ENCODE measurements at regions not wholly inside any gene's neighbourhood (a gene's known extent, or its start where the extent isn't known, plus 50 kb on each side); places are given as distances from the start of the nearest gene placed in this dataset.

DNA sequence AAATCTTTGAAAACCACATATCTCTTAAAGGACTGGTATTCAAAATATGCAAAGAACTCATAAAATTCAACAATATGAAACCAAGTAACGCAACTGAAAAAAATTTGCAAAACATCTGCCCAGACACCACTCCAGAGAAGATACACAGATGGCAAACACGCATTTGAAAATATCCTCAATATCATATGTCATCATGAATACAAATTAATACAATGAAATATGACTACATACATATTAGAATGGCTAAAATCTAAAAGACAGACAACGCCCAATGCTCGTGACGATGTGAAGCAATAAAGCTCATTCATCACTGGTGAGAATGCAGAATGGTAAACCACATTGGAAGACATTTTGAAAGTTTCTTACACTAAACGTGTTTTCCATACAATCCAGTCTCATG is 770.1 kb upstream of the CELF2 start:
- no peak for DNase-seq
- no peak for TF ChIP-seq CTCF (IDR thresholded peaks at IDR 0.05; ENCODE audit: partially characterized antibody, unreplicated experiment)
- H3K27me3 Mint-ChIP-seq (ENCODE audit: unreplicated experiment): peaks cover 1% of the 10 kb centered on the region
- H3K4me1 Mint-ChIP-seq (ENCODE audit: low read depth, unreplicated experiment): no peaks in the 10 kb centered on the region
- H3K4me3 Mint-ChIP-seq (ENCODE audit: unreplicated experiment): no peak overlapping the region
- no peak overlapping the region for H3K27ac Mint-ChIP-seq (ENCODE audit: unreplicated experiment)
- no peaks in the 10 kb centered on the region for H3K36me3 Mint-ChIP-seq (ENCODE audit: unreplicated experiment)
- H3K9me3 Mint-ChIP-seq (ENCODE audit: unreplicated experiment): peaks cover 2% of the 10 kb centered on the region

DNA sequence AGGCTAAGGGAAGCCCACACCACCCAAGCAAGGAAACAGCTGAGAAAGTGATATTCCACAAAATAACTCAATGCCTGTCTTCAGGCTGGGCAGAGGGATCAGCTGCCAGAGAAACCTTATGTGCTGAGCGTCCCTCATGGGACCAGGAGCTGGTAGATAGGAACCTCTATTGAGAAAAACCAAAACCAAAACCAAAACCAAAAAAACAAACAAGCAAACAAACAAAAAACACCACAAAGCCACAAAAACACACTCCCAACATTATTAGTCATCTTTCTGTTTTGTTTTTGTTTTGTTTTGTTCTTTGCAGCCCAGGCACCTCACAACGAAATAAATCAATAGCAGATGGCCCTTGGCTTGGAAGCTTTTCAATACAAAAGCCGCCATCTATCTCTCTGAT is 760.8 kb upstream of the CELF2 start:
- no peak for TF ChIP-seq CTCF (IDR thresholded peaks at IDR 0.05; ENCODE audit: partially characterized antibody, unreplicated experiment)
- no peaks in the 10 kb centered on the region for H3K9me3 Mint-ChIP-seq (ENCODE audit: unreplicated experiment)

GRCh38 chr10:10259013-10259412 is 758.7 kb upstream of the CELF2 start:
- peaks cover 8% of the 10 kb centered on the region for H3K4me1 Mint-ChIP-seq (ENCODE audit: low read depth, unreplicated experiment)
- no peak for DNase-seq
- no peaks in the 10 kb centered on the region for H3K9me3 Mint-ChIP-seq (ENCODE audit: unreplicated experiment)
- H3K27me3 Mint-ChIP-seq (ENCODE audit: unreplicated experiment): no peaks in the 10 kb centered on the region
- TF ChIP-seq CTCF (IDR thresholded peaks at IDR 0.05; ENCODE audit: partially characterized antibody, unreplicated experiment): no peak
- H3K27ac Mint-ChIP-seq (ENCODE audit: unreplicated experiment): no peak overlapping the region
- peaks cover 8% of the 10 kb centered on the region for H3K36me3 Mint-ChIP-seq (ENCODE audit: unreplicated experiment)
- no peak overlapping the region for H3K4me3 Mint-ChIP-seq (ENCODE audit: unreplicated experiment)

More for the DNA sequence above, 760.8 kb upstream of the CELF2 start:
- Mint-ChIP-seq H3K27me3 (ENCODE audit: unreplicated experiment) (no peaks in the 10 kb centered on the region), H3K36me3 (ENCODE audit: unreplicated experiment) (peaks cover 8% of the 10 kb centered on the region), H3K4me1 (ENCODE audit: low read depth, unreplicated experiment) (peaks cover 5% of the 10 kb centered on the region), H3K27ac (ENCODE audit: unreplicated experiment) (no peak overlapping the region), H3K4me3 (ENCODE audit: unreplicated experiment) (no peak overlapping the region)
- DNase-seq: no peak

GRCh38 chr10:10270126-10271050 is 747.3 kb upstream of the CELF2 start:
- Mint-ChIP-seq H3K4me1 (ENCODE audit: low read depth, unreplicated experiment) (no peaks in the 10 kb centered on the region), H3K27me3 (ENCODE audit: unreplicated experiment) (peaks cover 2% of the 10 kb centered on the region), H3K4me3 (ENCODE audit: unreplicated experiment) (no peak overlapping the region), H3K9me3 (ENCODE audit: unreplicated experiment) (no peaks in the 10 kb centered on the region), H3K27ac (ENCODE audit: unreplicated experiment) (no peak overlapping the region), H3K36me3 (ENCODE audit: unreplicated experiment) (no peaks in the 10 kb centered on the region)
- no peak for DNase-seq
- TF ChIP-seq CTCF (IDR thresholded peaks at IDR 0.05; ENCODE audit: partially characterized antibody, unreplicated experiment): no peak

DNA sequence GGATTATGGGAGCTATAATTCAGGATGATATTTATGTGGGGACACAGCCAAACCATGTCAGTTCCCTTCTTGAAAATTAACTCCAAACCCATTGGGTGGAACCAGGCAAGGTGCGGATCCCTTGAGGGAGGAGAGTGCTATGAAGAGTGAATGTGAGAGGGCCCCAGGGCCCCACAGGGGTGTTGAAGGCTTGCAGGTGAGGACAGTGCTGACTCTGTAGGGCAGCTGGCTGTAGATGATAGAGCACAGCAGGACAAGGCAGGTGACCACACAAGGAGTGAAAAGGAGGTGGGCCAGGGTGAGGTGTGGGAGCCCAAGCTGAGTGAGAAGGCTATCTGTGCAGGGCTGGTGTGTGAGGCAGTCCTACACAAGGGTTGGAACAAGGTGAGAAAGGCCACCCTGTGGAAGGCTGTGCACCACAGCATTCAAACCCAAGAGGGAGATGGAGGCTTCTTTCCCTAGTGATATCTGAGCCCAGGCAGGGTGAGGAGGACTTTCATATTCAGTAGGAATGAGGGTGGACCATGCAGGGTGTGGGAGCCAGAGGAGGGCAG is 746.0 kb upstream of the CELF2 start:
- peaks cover 2% of the 10 kb centered on the region for H3K27me3 Mint-ChIP-seq (ENCODE audit: unreplicated experiment)
- no peak overlapping the region for H3K27ac Mint-ChIP-seq (ENCODE audit: unreplicated experiment)
- H3K9me3 Mint-ChIP-seq (ENCODE audit: unreplicated experiment): no peaks in the 10 kb centered on the region
- no peak for TF ChIP-seq CTCF (IDR thresholded peaks at IDR 0.05; ENCODE audit: partially characterized antibody, unreplicated experiment)
- no peaks in the 10 kb centered on the region for H3K4me1 Mint-ChIP-seq (ENCODE audit: low read depth, unreplicated experiment)
- H3K4me3 Mint-ChIP-seq (ENCODE audit: unreplicated experiment): no peak overlapping the region
- no peak for DNase-seq
- no peaks in the 10 kb centered on the region for H3K36me3 Mint-ChIP-seq (ENCODE audit: unreplicated experiment)
